PC-9 (cell line): ENCODE measurements at regions not wholly inside any gene's neighbourhood (a gene's known extent, or its start where the extent isn't known, plus 50 kb on each side); places are given as distances from the start of the nearest gene placed in this dataset.

ENCODE experiments used
- EZH2 ChIP-seq: fragments of 200-600 bp; sonication (generic); IDR thresholded peaks from 2 replicates; pipeline ENCODE4 v1.8.0; 2017; ENCODE audit warnings: antibody characterized with exemption, low read depth
- TF ChIP-seq, protein P1 (sequence below): fragments of 200-600 bp; sonication (generic); conservative IDR thresholded peaks from 2 replicates; pipeline ENCODE4 v1.6.1; 2017; ENCODE audit warnings: mixed run types, antibody characterized with exemption, mild to moderate bottlenecking, moderate library complexity

DNA sequence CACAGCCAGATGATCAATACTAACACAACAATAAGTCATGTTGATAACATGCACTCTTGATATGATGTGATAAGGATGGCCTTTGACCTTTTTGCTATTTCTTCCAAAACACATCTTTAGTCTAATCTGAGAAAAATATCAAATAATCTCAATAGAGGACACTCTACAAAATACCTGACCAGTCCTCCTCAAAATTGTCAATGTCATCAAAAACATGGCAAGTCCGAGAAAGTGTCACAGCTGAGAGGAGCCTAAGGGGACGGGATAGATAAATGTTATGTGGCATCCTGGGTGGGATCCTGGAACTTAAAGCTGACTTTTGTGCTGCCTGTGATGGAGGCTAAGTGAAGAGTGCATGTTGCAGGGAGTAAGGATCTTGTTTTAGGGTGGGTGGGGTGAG is 699.6 kb upstream of the ADAMTS16 start:
- TF ChIP-seq, protein P1, sequence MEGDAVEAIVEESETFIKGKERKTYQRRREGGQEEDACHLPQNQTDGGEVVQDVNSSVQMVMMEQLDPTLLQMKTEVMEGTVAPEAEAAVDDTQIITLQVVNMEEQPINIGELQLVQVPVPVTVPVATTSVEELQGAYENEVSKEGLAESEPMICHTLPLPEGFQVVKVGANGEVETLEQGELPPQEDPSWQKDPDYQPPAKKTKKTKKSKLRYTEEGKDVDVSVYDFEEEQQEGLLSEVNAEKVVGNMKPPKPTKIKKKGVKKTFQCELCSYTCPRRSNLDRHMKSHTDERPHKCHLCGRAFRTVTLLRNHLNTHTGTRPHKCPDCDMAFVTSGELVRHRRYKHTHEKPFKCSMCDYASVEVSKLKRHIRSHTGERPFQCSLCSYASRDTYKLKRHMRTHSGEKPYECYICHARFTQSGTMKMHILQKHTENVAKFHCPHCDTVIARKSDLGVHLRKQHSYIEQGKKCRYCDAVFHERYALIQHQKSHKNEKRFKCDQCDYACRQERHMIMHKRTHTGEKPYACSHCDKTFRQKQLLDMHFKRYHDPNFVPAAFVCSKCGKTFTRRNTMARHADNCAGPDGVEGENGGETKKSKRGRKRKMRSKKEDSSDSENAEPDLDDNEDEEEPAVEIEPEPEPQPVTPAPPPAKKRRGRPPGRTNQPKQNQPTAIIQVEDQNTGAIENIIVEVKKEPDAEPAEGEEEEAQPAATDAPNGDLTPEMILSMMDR: no peak
- TF ChIP-seq EZH2: no peak
